ENCODE measurements at regions not wholly inside any gene's neighbourhood (a gene's known extent, or its start where the extent isn't known, plus 50 kb on each side); places are given as distances from the start of the nearest gene placed in this dataset.

GRCh38 chr2:223203971-223204929 lies 152.3 kb downstream of the KCNE4 start:
- Histone ChIP-seq H3K4me3 (no peak overlapping the region), H3K27me3 (replicated peaks; ENCODE audit: insufficient read depth) (no peaks in the 10 kb centered on the region), H3K4me1 (ENCODE audit: control insufficient read depth in 1 of 2, low read depth in 2 of 2) (no peaks in the 10 kb centered on the region), H3K36me3 (no peaks in the 10 kb centered on the region), H3K9me3 (peaks cover 3% of the 10 kb centered on the region), H3K27ac (no peak overlapping the region)
- no peak for DNase-seq (ENCODE audit: low spot score)
- no peak for ATAC-seq (ENCODE audit: insufficient number of reproducible peaks, low FRiP score, low read depth)
- no peak for TF ChIP-seq CTCF (IDR thresholded peaks at IDR 0.05)

- no peak for TF ChIP-seq CTCF (IDR thresholded peaks at IDR 0.05)
- DNase-seq (ENCODE audit: low spot score): no peak
- H3K4me1 ChIP-seq (ENCODE audit: control insufficient read depth in 1 of 2, low read depth in 2 of 2): peaks cover 0 to 11% of the 10 kb centered on the region in 2 donors
- H3K4me3 ChIP-seq: no peak overlapping the region
- no peaks in the 10 kb centered on the region for H3K36me3 ChIP-seq
- peaks cover 7% of the 10 kb centered on the region for H3K9me3 ChIP-seq
- H3K27me3 ChIP-seq (replicated peaks; ENCODE audit: insufficient read depth): no peaks in the 10 kb centered on the region
- no peak overlapping the region for H3K27ac ChIP-seq
- no peak for ATAC-seq (ENCODE audit: insufficient number of reproducible peaks, low FRiP score, low read depth)
Observed at GRCh38 chr2:223210489-223210888, 158.5 kb downstream of the KCNE4 start.

- H3K9me3 ChIP-seq: peaks cover 4% of the 10 kb centered on the region
- ATAC-seq (ENCODE audit: insufficient number of reproducible peaks, low FRiP score, low read depth): no peak
Observed at GRCh38 chr2:223214394-223215253, 162.6 kb downstream of the KCNE4 start.

GRCh38 chr2:223215254-223215516 lies 163.2 kb downstream of the KCNE4 start:
- ATAC-seq (ENCODE audit: insufficient number of reproducible peaks, low FRiP score, low read depth) (no peak), DNase-seq (ENCODE audit: low spot score) (no peak)
- H3K4me1 ChIP-seq (ENCODE audit: control insufficient read depth in 1 of 2, low read depth in 2 of 2): peaks cover 0 to 12% of the 10 kb centered on the region in 2 donors
- no peak overlapping the region for H3K27ac ChIP-seq
- H3K9me3 ChIP-seq: peaks cover 4% of the 10 kb centered on the region
- no peak for TF ChIP-seq CTCF (IDR thresholded peaks at IDR 0.05)
- no peaks in the 10 kb centered on the region for H3K27me3 ChIP-seq (replicated peaks; ENCODE audit: insufficient read depth)
- no peak overlapping the region for H3K4me3 ChIP-seq
- no peaks in the 10 kb centered on the region for H3K36me3 ChIP-seq

More at GRCh38 chr2:223214394-223215253, 162.6 kb downstream of the KCNE4 start:
- H3K27ac ChIP-seq: no peak overlapping the region
- no peaks in the 10 kb centered on the region for H3K27me3 ChIP-seq (replicated peaks; ENCODE audit: insufficient read depth)
- no peak for DNase-seq (ENCODE audit: low spot score)
- H3K4me3 ChIP-seq: no peak overlapping the region
- no peak for TF ChIP-seq CTCF (IDR thresholded peaks at IDR 0.05)
- H3K36me3 ChIP-seq: no peaks in the 10 kb centered on the region
- H3K4me1 ChIP-seq (ENCODE audit: control insufficient read depth in 1 of 2, low read depth in 2 of 2): peaks cover 0 to 12% of the 10 kb centered on the region in 2 donors

GRCh38 chr2:223217373-223217772 lies 165.4 kb downstream of the KCNE4 start:
- Histone ChIP-seq H3K4me3 (no peak overlapping the region), H3K27me3 (replicated peaks; ENCODE audit: insufficient read depth) (no peaks in the 10 kb centered on the region), H3K4me1 (ENCODE audit: control insufficient read depth in 1 of 2, low read depth in 2 of 2) (peaks cover 0 to 12% of the 10 kb centered on the region in 2 donors), H3K9me3 (no peaks in the 10 kb centered on the region), H3K36me3 (no peaks in the 10 kb centered on the region), H3K27ac (no peak overlapping the region)
- ATAC-seq (ENCODE audit: insufficient number of reproducible peaks, low FRiP score, low read depth) (no peak), DNase-seq (ENCODE audit: low spot score) (no peak)
- no peak for TF ChIP-seq CTCF (IDR thresholded peaks at IDR 0.05)

Measured in thoracic aorta (tissue), 2 donors.